ENCODE measurements at regions not wholly inside any gene's neighbourhood (a gene's known extent, or its start where the extent isn't known, plus 50 kb on each side); places are given as distances from the start of the nearest gene placed in this dataset.
A peak's percentile ranks its signal among the peaks of the same experiment; 100 is the strongest.

DNA sequence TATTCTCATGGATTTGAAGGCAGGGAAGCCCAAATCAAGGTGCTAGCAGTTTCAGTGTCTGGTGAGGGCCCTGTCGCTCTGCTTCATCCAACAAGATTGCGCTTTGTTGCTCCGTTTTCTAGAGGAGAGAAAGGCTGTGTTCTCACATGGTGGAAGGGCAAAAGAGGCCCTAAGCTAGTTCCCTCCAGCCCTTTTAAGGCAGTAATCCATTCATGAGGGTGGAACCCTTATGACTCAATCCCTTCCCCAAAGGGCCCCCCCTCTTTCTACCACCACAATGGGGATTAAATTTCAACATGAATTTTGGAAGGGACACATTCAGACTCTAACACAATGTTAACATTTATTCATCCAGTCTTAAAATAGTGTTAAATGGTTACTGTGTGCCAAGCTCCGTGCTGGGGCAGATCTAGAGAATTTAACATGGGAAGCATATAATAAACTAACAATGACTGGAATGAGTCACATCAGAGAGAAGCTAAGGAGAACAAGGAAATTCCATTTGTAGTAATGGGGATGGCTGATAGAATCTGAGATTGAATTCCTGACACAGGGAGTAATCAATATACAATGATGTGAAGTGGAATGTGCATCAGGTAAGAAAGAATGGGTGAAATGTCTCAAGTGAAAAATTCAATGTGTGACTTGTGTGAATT, 382.8 kb upstream of the ZNF608 start:
- H3K27ac ChIP-seq (ENCODE audit: low read depth, low read length), result no peak overlapping the region
- no CpG with 5 or more reads among the region's 4 CpGs for WGBS (ENCODE audit: extremely low coverage, insufficient coverage, insufficient read length)
- no peak overlapping the region for H2AK5ac ChIP-seq (ENCODE audit: low read length)
- no peak overlapping the region for H3K23ac ChIP-seq (ENCODE audit: low read length)
- peaks cover 4% of the 10 kb centered on the region for H3K9me3 ChIP-seq (ENCODE audit: insufficient read depth, low read depth, low read length)
- H4K8ac ChIP-seq (ENCODE audit: low read depth, low read length), result peak overlapping the region; percentile 38
- peak overlapping the region; percentile 37 for H3K18ac ChIP-seq (ENCODE audit: low read length)
- no peak overlapping the region for H3K4me3 ChIP-seq (ENCODE audit: low read depth, low read length)
- H2BK12ac ChIP-seq (ENCODE audit: low read length), result peak overlapping the region; percentile 94
- H3K14ac ChIP-seq (ENCODE audit: low read length), result no peak overlapping the region
- H3K4me1 ChIP-seq (ENCODE audit: control insufficient read depth in 1 of 2, insufficient read depth in 2 of 2, low read length in 2 of 2), result peaks cover 0 to 5% of the 10 kb centered on the region in 2 experiments
- H2AFZ ChIP-seq (ENCODE audit: insufficient read depth, low read length, poor library complexity), result no peak overlapping the region
- peak overlapping the region; percentile 68 for H2BK5ac ChIP-seq (ENCODE audit: low read depth, low read length, poor library complexity)
- DNase-seq, result peak in 1 of 2 donors; percentile 75
- H3K27me3 ChIP-seq (ENCODE audit: insufficient read depth, low read length), result no peaks in the 10 kb centered on the region
- no peak overlapping the region for H3K4ac ChIP-seq (ENCODE audit: low read depth, low read length)
- H4K12ac ChIP-seq (ENCODE audit: low read depth, low read length), result no peak overlapping the region
- H3K36me3 ChIP-seq (ENCODE audit: control insufficient read depth in 1 of 2, insufficient read depth in 2 of 2, low read length in 2 of 2), result no peaks in the 10 kb centered on the region
- peak overlapping the region; percentile 68 for H4K91ac ChIP-seq (ENCODE audit: low read depth, low read length)
- no peak overlapping the region for H3K4me2 ChIP-seq (ENCODE audit: low read length)
- peaks cover 3% of the 10 kb centered on the region for H3K79me1 ChIP-seq (ENCODE audit: low read length)
- no peak overlapping the region for H3K9ac ChIP-seq (ENCODE audit: low read length)
- peak overlapping the region; percentile 80 for H2BK120ac ChIP-seq (ENCODE audit: insufficient read depth, low read length, poor library complexity)
- no peaks in the 10 kb centered on the region for H3K79me2 ChIP-seq (ENCODE audit: control insufficient read depth, insufficient read depth, low read length, poor library complexity)

DNA sequence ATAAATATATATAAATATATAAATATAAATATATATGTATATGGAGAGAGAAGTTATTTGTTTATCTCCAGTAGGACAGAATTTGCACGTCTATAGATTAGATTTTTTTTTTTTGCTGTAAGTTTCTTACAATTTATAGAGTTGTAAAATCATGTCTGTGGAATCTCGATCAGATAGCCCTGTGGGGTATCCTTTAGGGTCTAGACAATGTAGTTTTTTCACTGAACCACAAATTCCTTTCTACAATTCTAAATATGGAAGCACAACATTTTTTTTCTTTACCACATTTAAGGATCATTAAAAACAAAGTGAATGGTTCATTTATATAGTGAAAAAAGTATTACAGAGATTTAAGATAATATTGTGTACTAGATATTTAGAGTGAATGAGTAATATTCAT, 384.2 kb upstream of the ZNF608 start:
- H3K4me3 ChIP-seq (ENCODE audit: low read depth, low read length), result no peak overlapping the region
- DNase-seq, result no peak
- no peak overlapping the region for H2BK5ac ChIP-seq (ENCODE audit: low read depth, low read length, poor library complexity)
- H3K27ac ChIP-seq (ENCODE audit: low read depth, low read length), result no peak overlapping the region
- H3K27me3 ChIP-seq (ENCODE audit: insufficient read depth, low read length), result no peaks in the 10 kb centered on the region
- peaks cover 3% of the 10 kb centered on the region for H3K79me1 ChIP-seq (ENCODE audit: low read length)
- no peak overlapping the region for H3K18ac ChIP-seq (ENCODE audit: low read length)
- H2AK5ac ChIP-seq (ENCODE audit: low read length), result no peak overlapping the region
- H4K8ac ChIP-seq (ENCODE audit: low read depth, low read length), result no peak overlapping the region
- H3K9ac ChIP-seq (ENCODE audit: low read length), result no peak overlapping the region
- WGBS (ENCODE audit: extremely low coverage, insufficient coverage, insufficient read length), result no CpG with 5 or more reads among the region's 2 CpGs
- H3K4me2 ChIP-seq (ENCODE audit: low read length), result no peak overlapping the region
- no peak overlapping the region for H4K12ac ChIP-seq (ENCODE audit: low read depth, low read length)
- H2AFZ ChIP-seq (ENCODE audit: insufficient read depth, low read length, poor library complexity), result no peak overlapping the region
- no peaks in the 10 kb centered on the region for H3K36me3 ChIP-seq (ENCODE audit: control insufficient read depth in 1 of 2, insufficient read depth in 2 of 2, low read length in 2 of 2)
- peaks cover 0 to 3% of the 10 kb centered on the region in 2 experiments for H3K4me1 ChIP-seq (ENCODE audit: control insufficient read depth in 1 of 2, insufficient read depth in 2 of 2, low read length in 2 of 2)
- no peak overlapping the region for H2BK120ac ChIP-seq (ENCODE audit: insufficient read depth, low read length, poor library complexity)
- no peak overlapping the region for H3K4ac ChIP-seq (ENCODE audit: low read depth, low read length)
- no peaks in the 10 kb centered on the region for H3K79me2 ChIP-seq (ENCODE audit: control insufficient read depth, insufficient read depth, low read length, poor library complexity)
- H4K91ac ChIP-seq (ENCODE audit: low read depth, low read length), result no peak overlapping the region
- H2BK12ac ChIP-seq (ENCODE audit: low read length), result no peak overlapping the region
- no peak overlapping the region for H3K23ac ChIP-seq (ENCODE audit: low read length)
- no peak overlapping the region for H3K14ac ChIP-seq (ENCODE audit: low read length)
- H3K9me3 ChIP-seq (ENCODE audit: insufficient read depth, low read depth, low read length), result peaks cover 4% of the 10 kb centered on the region

DNA sequence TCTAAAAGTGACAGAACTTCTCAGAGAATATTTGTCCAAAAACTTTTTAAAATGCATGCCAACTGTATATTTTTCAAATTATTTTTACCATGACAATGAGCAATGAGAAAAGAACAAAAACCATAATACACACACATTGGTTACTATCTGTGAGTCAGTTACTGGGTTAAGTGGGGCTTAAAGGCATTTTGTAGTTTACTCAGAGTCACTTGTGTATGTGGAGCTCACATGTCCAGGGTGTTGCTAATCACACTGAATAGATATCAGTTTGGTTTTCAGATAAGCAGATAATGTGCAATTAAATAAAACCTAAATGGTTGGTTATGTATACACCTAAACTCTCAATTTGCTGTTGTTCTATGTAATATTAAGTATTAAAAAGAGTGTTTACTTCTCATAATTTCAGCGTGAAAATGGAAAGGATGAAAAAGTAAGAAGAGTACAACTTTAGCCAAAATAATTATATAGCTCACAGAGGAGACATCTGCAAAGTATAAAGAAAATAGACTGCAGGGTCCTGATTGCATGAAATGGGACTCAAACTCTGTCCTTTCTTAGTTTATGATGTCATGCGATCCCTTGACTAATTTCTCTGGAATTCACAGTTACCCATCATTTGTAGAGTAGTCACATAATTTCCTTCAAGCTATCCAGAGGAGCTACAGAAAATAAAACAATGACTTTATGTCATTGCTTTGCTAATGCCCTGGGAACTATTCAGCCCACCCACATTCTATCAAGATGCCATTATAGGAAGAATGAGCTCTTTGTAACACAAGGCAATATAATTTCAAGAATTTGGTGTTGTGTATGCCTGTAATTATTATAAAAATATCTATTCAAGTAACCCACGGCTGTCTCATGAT, 388.0 kb upstream of the ZNF608 start:
- no peak overlapping the region for H4K8ac ChIP-seq (ENCODE audit: low read depth, low read length)
- no peak overlapping the region for H3K4me3 ChIP-seq (ENCODE audit: low read depth, low read length)
- no peaks in the 10 kb centered on the region for H3K79me1 ChIP-seq (ENCODE audit: low read length)
- no peak overlapping the region for H4K91ac ChIP-seq (ENCODE audit: low read depth, low read length)
- no peak overlapping the region for H4K12ac ChIP-seq (ENCODE audit: low read depth, low read length)
- no peak overlapping the region for H2BK5ac ChIP-seq (ENCODE audit: low read depth, low read length, poor library complexity)
- H2BK12ac ChIP-seq (ENCODE audit: low read length), result no peak overlapping the region
- WGBS (ENCODE audit: extremely low coverage, insufficient coverage, insufficient read length), result no CpG with 5 or more reads among the region's 3 CpGs
- peak in 1 of 2 donors; percentile 55 for DNase-seq
- H2AK5ac ChIP-seq (ENCODE audit: low read length), result no peak overlapping the region
- no peaks in the 10 kb centered on the region for H3K36me3 ChIP-seq (ENCODE audit: control insufficient read depth in 1 of 2, insufficient read depth in 2 of 2, low read length in 2 of 2)
- H3K79me2 ChIP-seq (ENCODE audit: control insufficient read depth, insufficient read depth, low read length, poor library complexity), result no peaks in the 10 kb centered on the region
- H3K18ac ChIP-seq (ENCODE audit: low read length), result no peak overlapping the region
- H2AFZ ChIP-seq (ENCODE audit: insufficient read depth, low read length, poor library complexity), result no peak overlapping the region
- H3K27me3 ChIP-seq (ENCODE audit: insufficient read depth, low read length), result no peaks in the 10 kb centered on the region
- no peak overlapping the region for H3K14ac ChIP-seq (ENCODE audit: low read length)
- no peak overlapping the region for H3K4me2 ChIP-seq (ENCODE audit: low read length)
- H3K4ac ChIP-seq (ENCODE audit: low read depth, low read length), result no peak overlapping the region
- no peaks in the 10 kb centered on the region for H3K4me1 ChIP-seq (ENCODE audit: control insufficient read depth in 1 of 2, insufficient read depth in 2 of 2, low read length in 2 of 2)
- no peak overlapping the region for H2BK120ac ChIP-seq (ENCODE audit: insufficient read depth, low read length, poor library complexity)
- H3K9ac ChIP-seq (ENCODE audit: low read length), result no peak overlapping the region
- peaks cover 4% of the 10 kb centered on the region for H3K9me3 ChIP-seq (ENCODE audit: insufficient read depth, low read depth, low read length)
- peak overlapping the region; percentile 34 for H3K27ac ChIP-seq (ENCODE audit: low read depth, low read length)
- no peak overlapping the region for H3K23ac ChIP-seq (ENCODE audit: low read length)

DNA sequence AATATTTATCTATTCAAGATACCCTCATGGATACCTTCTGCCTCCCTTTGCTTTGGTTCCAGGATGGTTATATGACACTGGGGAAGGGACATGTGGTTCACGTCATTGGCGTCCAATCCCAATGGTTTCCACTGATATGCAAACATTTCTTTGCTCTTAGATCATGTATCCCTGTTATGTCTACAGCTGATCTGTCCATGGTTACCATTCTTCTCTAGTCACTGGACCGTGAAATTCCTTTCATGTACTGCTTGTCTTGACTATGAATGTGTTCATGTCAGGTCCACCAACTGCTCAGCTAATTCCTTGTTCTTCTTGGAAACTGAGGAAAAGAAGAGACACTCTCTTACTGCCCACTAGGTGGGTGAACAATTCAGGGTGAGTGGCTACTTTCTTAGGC, 391.1 kb upstream of the ZNF608 start:
- no peak for DNase-seq
- no peaks in the 10 kb centered on the region for H3K27me3 ChIP-seq (ENCODE audit: insufficient read depth, low read length)
- no peak overlapping the region for H4K12ac ChIP-seq (ENCODE audit: low read depth, low read length)
- H2BK12ac ChIP-seq (ENCODE audit: low read length), result no peak overlapping the region
- H2BK120ac ChIP-seq (ENCODE audit: insufficient read depth, low read length, poor library complexity), result no peak overlapping the region
- H3K18ac ChIP-seq (ENCODE audit: low read length), result no peak overlapping the region
- no peaks in the 10 kb centered on the region for H3K36me3 ChIP-seq (ENCODE audit: control insufficient read depth in 1 of 2, insufficient read depth in 2 of 2, low read length in 2 of 2)
- H4K91ac ChIP-seq (ENCODE audit: low read depth, low read length), result no peak overlapping the region
- no peak overlapping the region for H4K8ac ChIP-seq (ENCODE audit: low read depth, low read length)
- H3K79me1 ChIP-seq (ENCODE audit: low read length), result no peaks in the 10 kb centered on the region
- no peak overlapping the region for H3K23ac ChIP-seq (ENCODE audit: low read length)
- H3K9me3 ChIP-seq (ENCODE audit: insufficient read depth, low read depth, low read length), result no peaks in the 10 kb centered on the region
- H3K4me3 ChIP-seq (ENCODE audit: low read depth, low read length), result no peak overlapping the region
- no peak overlapping the region for H3K14ac ChIP-seq (ENCODE audit: low read length)
- H2AK5ac ChIP-seq (ENCODE audit: low read length), result no peak overlapping the region
- no peaks in the 10 kb centered on the region for H3K79me2 ChIP-seq (ENCODE audit: control insufficient read depth, insufficient read depth, low read length, poor library complexity)
- H2BK5ac ChIP-seq (ENCODE audit: low read depth, low read length, poor library complexity), result no peak overlapping the region
- H3K9ac ChIP-seq (ENCODE audit: low read length), result no peak overlapping the region
- H2AFZ ChIP-seq (ENCODE audit: insufficient read depth, low read length, poor library complexity), result no peak overlapping the region
- no peak overlapping the region for H3K4ac ChIP-seq (ENCODE audit: low read depth, low read length)
- no peak overlapping the region for H3K4me2 ChIP-seq (ENCODE audit: low read length)
- no peak overlapping the region for H3K27ac ChIP-seq (ENCODE audit: low read depth, low read length)
- no CpG with 5 or more reads among the region's 3 CpGs for WGBS (ENCODE audit: extremely low coverage, insufficient coverage, insufficient read length)
- no peaks in the 10 kb centered on the region for H3K4me1 ChIP-seq (ENCODE audit: control insufficient read depth in 1 of 2, insufficient read depth in 2 of 2, low read length in 2 of 2)
